GM12878 (cell line): ENCODE measurements at regions not wholly inside any gene's neighbourhood (a gene's known extent, or its start where the extent isn't known, plus 50 kb on each side); places are given as distances from the start of the nearest gene placed in this dataset.

Source experiments
- CEBPB ChIP-seq, 2 experiments: fragments of 150-350 bp in 1 of 2; IDR thresholded peaks; 2 replicates each; pipeline ENCODE4 v1.6.1; 2012 to 2014; ENCODE audit warnings: low read depth in 2 of 2, low read length in 2 of 2, borderline replicate concordance in 1 of 2, inconsistent platforms in 1 of 2
- DPF2 ChIP-seq: fragments of 450-650 bp; IDR thresholded peaks from 2 replicates; pipeline ENCODE4 v1.6.1; 2017; ENCODE audit warnings: mild to moderate bottlenecking
- HDAC2 ChIP-seq: fragments of 200-600 bp; sonication (generic); IDR thresholded peaks from 2 replicates; pipeline ENCODE4 v1.6.1; 2017
- MXI1 ChIP-seq: fragments of 150-350 bp; IDR thresholded peaks from 2 replicates; pipeline ENCODE4 v1.6.1; 2011; ENCODE audit warnings: low read depth, mild to moderate bottlenecking, inconsistent platforms, low read length, improper control_type of control experiment
- POLR2A ChIP-seq: IDR thresholded peaks from 2 replicates; pipeline ENCODE4 v1.6.1; 2011; ENCODE audit warnings: low read depth, mild to moderate bottlenecking, low read length
- RFX5 ChIP-seq: IDR thresholded peaks from 2 replicates; pipeline ENCODE4 v1.6.1; 2011; ENCODE audit warnings: low read depth, low read length, improper control_type of control experiment
- SIN3A ChIP-seq: IDR thresholded peaks from 2 replicates; pipeline ENCODE4 v1.6.1; 2012; ENCODE audit warnings: low read depth, low read length, improper control_type of control experiment
- SRF ChIP-seq, 2 experiments: IDR thresholded peaks; 2 replicates each; pipeline ENCODE4 v1.6.1; 2011; ENCODE audit warnings: low read depth in 2 of 2, low read length in 2 of 2, mild to moderate bottlenecking in 1 of 2, moderate library complexity in 1 of 2
- ZNF24 ChIP-seq: fragments of 450-650 bp; IDR thresholded peaks from 2 replicates; pipeline ENCODE4 v1.6.1; 2017; ENCODE audit warnings: antibody characterized with exemption, mild to moderate bottlenecking
- TF ChIP-seq, protein P1 (sequence below): IDR thresholded peaks from 2 replicates; pipeline ENCODE4 v1.6.1; 2012; ENCODE audit warnings: mild to moderate bottlenecking, low read depth, low read length

DNA sequence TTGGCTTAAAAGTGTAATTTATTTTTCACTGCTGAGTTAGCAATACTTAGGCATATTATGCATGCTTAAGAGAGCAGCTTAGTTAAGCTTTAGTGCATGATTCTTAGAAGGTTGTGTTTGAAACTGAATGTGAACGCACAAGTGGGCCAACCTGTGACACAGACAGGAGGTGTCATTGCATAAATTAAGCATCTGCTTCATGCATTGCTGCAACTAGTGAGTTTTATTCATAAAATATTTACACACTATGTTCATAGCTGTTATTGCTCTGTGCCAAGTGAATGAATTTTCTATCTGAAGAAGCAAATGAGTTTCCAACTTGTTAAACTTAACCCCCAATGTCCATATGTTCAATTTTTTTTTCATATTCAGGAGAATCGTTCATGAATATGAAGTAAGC lies 806.4 kb downstream of the GALR1 start:
- TF ChIP-seq POLR2A (no peak), CEBPB (IDR thresholded peaks at IDR 0.05; ENCODE audit: borderline replicate concordance in 1 of 2, low read depth in 2 of 2, low read length in 2 of 2) (no peak), SRF (IDR thresholded peaks at IDR 0.05; ENCODE audit: low read depth in 2 of 2, low read length in 2 of 2) (no peak), ZNF24 (no peak), DPF2 (no peak), SIN3A (no peak), MXI1 (no peak), RFX5 (no peak), HDAC2 (no peak)
- TF ChIP-seq, protein P1, sequence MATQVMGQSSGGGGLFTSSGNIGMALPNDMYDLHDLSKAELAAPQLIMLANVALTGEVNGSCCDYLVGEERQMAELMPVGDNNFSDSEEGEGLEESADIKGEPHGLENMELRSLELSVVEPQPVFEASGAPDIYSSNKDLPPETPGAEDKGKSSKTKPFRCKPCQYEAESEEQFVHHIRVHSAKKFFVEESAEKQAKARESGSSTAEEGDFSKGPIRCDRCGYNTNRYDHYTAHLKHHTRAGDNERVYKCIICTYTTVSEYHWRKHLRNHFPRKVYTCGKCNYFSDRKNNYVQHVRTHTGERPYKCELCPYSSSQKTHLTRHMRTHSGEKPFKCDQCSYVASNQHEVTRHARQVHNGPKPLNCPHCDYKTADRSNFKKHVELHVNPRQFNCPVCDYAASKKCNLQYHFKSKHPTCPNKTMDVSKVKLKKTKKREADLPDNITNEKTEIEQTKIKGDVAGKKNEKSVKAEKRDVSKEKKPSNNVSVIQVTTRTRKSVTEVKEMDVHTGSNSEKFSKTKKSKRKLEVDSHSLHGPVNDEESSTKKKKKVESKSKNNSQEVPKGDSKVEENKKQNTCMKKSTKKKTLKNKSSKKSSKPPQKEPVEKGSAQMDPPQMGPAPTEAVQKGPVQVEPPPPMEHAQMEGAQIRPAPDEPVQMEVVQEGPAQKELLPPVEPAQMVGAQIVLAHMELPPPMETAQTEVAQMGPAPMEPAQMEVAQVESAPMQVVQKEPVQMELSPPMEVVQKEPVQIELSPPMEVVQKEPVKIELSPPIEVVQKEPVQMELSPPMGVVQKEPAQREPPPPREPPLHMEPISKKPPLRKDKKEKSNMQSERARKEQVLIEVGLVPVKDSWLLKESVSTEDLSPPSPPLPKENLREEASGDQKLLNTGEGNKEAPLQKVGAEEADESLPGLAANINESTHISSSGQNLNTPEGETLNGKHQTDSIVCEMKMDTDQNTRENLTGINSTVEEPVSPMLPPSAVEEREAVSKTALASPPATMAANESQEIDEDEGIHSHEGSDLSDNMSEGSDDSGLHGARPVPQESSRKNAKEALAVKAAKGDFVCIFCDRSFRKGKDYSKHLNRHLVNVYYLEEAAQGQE = no peak
